ENCODE measurements at regions not wholly inside any gene's neighbourhood (a gene's known extent, or its start where the extent isn't known, plus 50 kb on each side); places are given as distances from the start of the nearest gene placed in this dataset.

- no peak for TF ChIP-seq CTCF (IDR thresholded peaks at IDR 0.05; ENCODE audit: low read depth, low read length, poor library complexity, severe bottlenecking)
- TF ChIP-seq EZH2phosphoT487 (IDR thresholded peaks at IDR 0.05; ENCODE audit: borderline replicate concordance, low read length): no peak
Measured at GRCh38 chr5:100161868-100162267, 373.3 kb upstream of the FAM174A start.
